ENCODE measurements at regions not wholly inside any gene's neighbourhood (a gene's known extent, or its start where the extent isn't known, plus 50 kb on each side); places are given as distances from the start of the nearest gene placed in this dataset.

- H3K9me3 ChIP-seq (ENCODE audit: severe bottlenecking), result no peaks in the 10 kb centered on the region
- no peaks in the 10 kb centered on the region for H3K27me3 ChIP-seq (ENCODE audit: insufficient read depth, poor library complexity, severe bottlenecking)
- H3K36me3 ChIP-seq (ENCODE audit: low read depth), result no peaks in the 10 kb centered on the region
- no peak for TF ChIP-seq CTCF (IDR thresholded peaks at IDR 0.05; ENCODE audit: poor library complexity, severe bottlenecking)
- ATAC-seq (ENCODE audit: low read depth) (no peak), DNase-seq (ENCODE audit: low spot score) (no peak)
- H3K4me3 ChIP-seq (ENCODE audit: severe bottlenecking), result no peak overlapping the region
- no peak overlapping the region for H3K27ac ChIP-seq (ENCODE audit: poor library complexity, severe bottlenecking)
- H3K4me1 ChIP-seq (ENCODE audit: insufficient read depth, poor library complexity, severe bottlenecking), result peaks cover 4% of the 10 kb centered on the region
These were observed 80.1 kb upstream of the CXADR start for GRCh38 chr21:17432732-17433057.

- ATAC-seq (ENCODE audit: low read depth), result no peak
- no peak for DNase-seq (ENCODE audit: low spot score)
- Histone ChIP-seq H3K4me1 (ENCODE audit: insufficient read depth, poor library complexity, severe bottlenecking) (peaks cover 4% of the 10 kb centered on the region), H3K36me3 (ENCODE audit: low read depth) (no peaks in the 10 kb centered on the region), H3K4me3 (ENCODE audit: severe bottlenecking) (no peak overlapping the region), H3K27me3 (ENCODE audit: insufficient read depth, poor library complexity, severe bottlenecking) (no peaks in the 10 kb centered on the region), H3K27ac (ENCODE audit: poor library complexity, severe bottlenecking) (no peak overlapping the region), H3K9me3 (ENCODE audit: severe bottlenecking) (no peaks in the 10 kb centered on the region)
- no peak for TF ChIP-seq CTCF (IDR thresholded peaks at IDR 0.05; ENCODE audit: poor library complexity, severe bottlenecking)
These were observed 79.1 kb upstream of the CXADR start for GRCh38 chr21:17433730-17434129.

- Histone ChIP-seq H3K36me3 (ENCODE audit: low read depth) (no peaks in the 10 kb centered on the region), H3K27ac (ENCODE audit: poor library complexity, severe bottlenecking) (no peak overlapping the region), H3K4me1 (ENCODE audit: insufficient read depth, poor library complexity, severe bottlenecking) (peaks cover 4% of the 10 kb centered on the region), H3K27me3 (ENCODE audit: insufficient read depth, poor library complexity, severe bottlenecking) (no peaks in the 10 kb centered on the region), H3K4me3 (ENCODE audit: severe bottlenecking) (no peak overlapping the region), H3K9me3 (ENCODE audit: severe bottlenecking) (no peaks in the 10 kb centered on the region)
- ATAC-seq (ENCODE audit: low read depth) (peak; percentile 25; the same call in 1 of the 3 replicates), DNase-seq (ENCODE audit: low spot score) (no peak)
- TF ChIP-seq CTCF (IDR thresholded peaks at IDR 0.05; ENCODE audit: poor library complexity, severe bottlenecking), result no peak
These were observed 77.0 kb upstream of the CXADR start for GRCh38 chr21:17435565-17436543.

DNA sequence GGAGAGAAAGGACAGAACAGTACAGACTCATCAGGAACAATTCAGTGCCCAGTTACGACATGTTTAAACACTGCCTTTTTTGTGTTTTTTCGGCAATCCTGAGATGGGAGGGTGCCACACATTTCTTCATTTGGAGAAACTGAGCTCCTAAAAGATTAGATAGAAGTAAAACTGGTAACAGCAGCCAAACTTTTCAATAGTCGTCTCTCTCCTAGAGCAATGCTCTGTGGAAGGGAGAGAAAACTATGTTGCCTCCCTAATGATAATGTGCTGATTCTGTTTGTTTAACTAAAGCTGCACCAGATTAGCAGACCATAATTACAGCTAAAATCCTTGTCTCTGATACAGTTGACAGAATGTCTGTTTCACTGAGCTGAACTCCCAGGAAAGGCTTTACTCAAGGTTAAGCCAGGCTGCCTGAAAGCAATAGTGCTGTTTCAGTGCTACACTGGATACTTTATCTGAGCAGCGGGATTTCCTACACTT lies 76.2 kb upstream of the CXADR start:
- ATAC-seq (ENCODE audit: low read depth), result no peak
- no peak for TF ChIP-seq CTCF (IDR thresholded peaks at IDR 0.05; ENCODE audit: poor library complexity, severe bottlenecking)
- Histone ChIP-seq H3K36me3 (ENCODE audit: low read depth) (no peaks in the 10 kb centered on the region), H3K27me3 (ENCODE audit: insufficient read depth, poor library complexity, severe bottlenecking) (no peaks in the 10 kb centered on the region), H3K4me3 (ENCODE audit: severe bottlenecking) (no peak overlapping the region), H3K9me3 (ENCODE audit: severe bottlenecking) (no peaks in the 10 kb centered on the region), H3K4me1 (ENCODE audit: insufficient read depth, poor library complexity, severe bottlenecking) (peaks cover 4% of the 10 kb centered on the region), H3K27ac (ENCODE audit: poor library complexity, severe bottlenecking) (no peak overlapping the region)
- DNase-seq (ENCODE audit: low spot score), result no peak

GRCh38 chr21:17438635-17439034 lies 74.2 kb upstream of the CXADR start:
- no peak for TF ChIP-seq CTCF (IDR thresholded peaks at IDR 0.05; ENCODE audit: poor library complexity, severe bottlenecking)
- Histone ChIP-seq H3K4me3 (ENCODE audit: severe bottlenecking) (no peak overlapping the region), H3K27ac (ENCODE audit: poor library complexity, severe bottlenecking) (no peak overlapping the region), H3K4me1 (ENCODE audit: insufficient read depth, poor library complexity, severe bottlenecking) (peaks cover 4% of the 10 kb centered on the region), H3K9me3 (ENCODE audit: severe bottlenecking) (no peaks in the 10 kb centered on the region), H3K36me3 (ENCODE audit: low read depth) (no peaks in the 10 kb centered on the region), H3K27me3 (ENCODE audit: insufficient read depth, poor library complexity, severe bottlenecking) (no peaks in the 10 kb centered on the region)
- DNase-seq (ENCODE audit: low spot score) (no peak), ATAC-seq (ENCODE audit: low read depth) (no peak)

All from RWPE2 (cell line).